CD4-positive, alpha-beta T cell treated with Interleukin-17A for 1 hour (primary cell): ENCODE measurements at regions not wholly inside any gene's neighbourhood (a gene's known extent, or its start where the extent isn't known, plus 50 kb on each side); places are given as distances from the start of the nearest gene placed in this dataset.

Source experiments
- DNase-seq: peaks from one replicate; pipeline ENCODE4 v3.0.0-alpha.2; 2020

DNA sequence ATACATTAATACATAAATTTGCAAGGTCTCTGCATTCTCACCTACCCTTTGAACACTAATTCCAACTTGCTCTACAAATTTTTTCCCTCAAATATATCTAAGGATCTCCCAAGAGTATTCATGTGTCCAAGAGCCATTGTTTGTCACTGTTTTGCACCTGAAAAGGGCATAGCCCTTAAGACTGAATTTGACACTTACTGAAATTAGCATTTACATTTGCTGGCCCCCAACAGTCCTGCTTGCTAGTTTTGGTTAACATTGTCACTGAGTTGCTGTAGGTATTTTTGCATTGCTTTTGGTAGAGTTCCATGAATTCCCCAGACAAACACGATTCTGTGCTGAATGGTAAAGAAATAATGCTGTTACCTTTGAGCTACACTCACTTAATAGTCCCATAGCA lies 57.3 kb downstream of the KCNA4 start:
- DNase-seq, result no peak

GRCh38 chr11:29957431-29957830 lies 59.4 kb downstream of the KCNA4 start:
- no peak for DNase-seq

DNA sequence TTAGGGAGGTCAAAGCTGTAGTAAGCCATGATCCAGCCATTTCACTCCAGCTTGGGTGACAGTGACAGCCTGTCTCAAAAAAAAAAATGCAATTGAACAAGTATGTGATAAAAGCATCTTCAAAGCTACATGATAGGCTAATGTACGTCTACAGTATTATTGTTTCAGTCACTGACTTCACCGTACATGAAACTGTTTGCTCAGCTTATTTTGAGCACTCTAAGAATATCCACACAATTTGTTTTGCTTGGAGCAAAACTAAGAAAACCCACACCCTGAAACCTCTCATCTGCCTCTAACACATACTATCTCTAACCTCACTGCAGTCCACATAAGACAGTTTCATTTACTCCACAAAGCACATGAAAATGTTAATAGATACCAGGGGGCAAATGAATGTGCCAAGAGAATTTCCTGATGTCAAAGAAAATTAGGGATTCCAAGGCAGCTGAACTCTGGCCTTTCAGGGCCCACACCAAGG lies 60.7 kb downstream of the KCNA4 start:
- DNase-seq, result no peak

GRCh38 chr11:29943347-29943746 lies 73.5 kb downstream of the KCNA4 start:
- no peak for DNase-seq

DNA sequence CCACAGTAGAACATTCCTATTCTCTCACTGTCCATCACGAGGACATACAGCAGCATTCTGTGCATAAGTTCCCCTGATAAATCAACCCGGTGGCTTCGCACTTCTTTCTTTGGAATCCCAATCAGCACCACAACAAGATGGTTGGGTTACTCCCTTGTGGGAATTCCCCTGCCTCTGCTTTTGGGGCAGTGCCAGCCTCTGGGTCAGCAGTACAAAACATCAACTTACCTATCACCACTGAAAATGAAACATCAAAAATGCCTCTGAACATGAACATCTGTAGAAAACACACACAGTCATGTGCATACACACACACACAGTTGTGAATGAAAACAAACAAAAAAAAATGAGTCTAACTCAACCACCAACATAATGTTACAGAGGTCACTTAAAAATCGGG lies 79.3 kb downstream of the KCNA4 start:
- no peak for DNase-seq

DNA sequence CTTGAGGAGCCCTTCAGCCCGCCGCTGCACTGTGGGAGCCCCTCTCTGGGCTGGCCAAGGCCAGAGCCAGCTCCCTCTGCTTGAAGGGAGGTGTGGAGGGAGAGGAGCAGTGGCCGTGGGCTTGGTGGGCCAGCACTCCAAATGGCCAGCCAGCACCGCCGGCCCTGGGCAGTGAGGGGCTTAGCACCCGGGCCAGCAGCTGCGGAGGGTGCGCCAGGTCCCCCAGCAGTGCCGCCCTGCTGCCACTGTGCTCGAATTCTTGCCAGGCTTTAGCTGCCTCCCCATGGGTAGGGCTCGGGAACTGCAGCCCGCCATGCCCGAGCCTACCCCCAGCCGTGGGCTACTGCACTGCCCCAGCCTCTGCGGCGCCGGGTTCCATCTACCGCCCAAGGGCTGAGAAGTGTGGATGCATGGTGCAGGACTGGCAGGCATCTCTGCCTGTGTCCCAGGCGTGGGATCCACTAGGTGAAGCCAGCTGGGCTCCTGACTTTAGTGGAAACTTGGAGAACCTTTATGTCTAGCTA lies 82.7 kb downstream of the KCNA4 start:
- DNase-seq, result no peak

DNA sequence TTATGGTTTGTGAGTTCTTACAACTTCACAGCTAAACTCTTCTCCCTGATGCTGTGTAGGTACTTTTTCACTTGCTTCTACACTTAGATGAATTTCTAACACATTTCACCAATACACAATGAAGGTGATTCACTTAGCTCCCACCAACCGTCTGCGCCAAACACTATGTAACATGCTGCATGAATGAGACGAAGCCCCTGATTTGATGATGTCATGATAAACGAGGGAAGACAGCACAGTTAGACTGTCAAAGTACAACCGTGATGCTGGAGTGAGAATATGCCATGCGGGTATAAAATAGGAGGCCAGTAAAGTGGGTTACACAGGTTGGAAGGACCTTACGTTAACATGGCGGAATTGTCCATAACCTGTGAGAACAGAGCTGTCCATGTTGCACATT lies 100.8 kb downstream of the KCNA4 start:
- no peak for DNase-seq

- DNase-seq, result no peak
Measured at GRCh38 chr11:29914203-29914930, 102.5 kb downstream of the KCNA4 start.

GRCh38 chr11:29913352-29913751 lies 103.5 kb downstream of the KCNA4 start:
- no peak for DNase-seq

DNA sequence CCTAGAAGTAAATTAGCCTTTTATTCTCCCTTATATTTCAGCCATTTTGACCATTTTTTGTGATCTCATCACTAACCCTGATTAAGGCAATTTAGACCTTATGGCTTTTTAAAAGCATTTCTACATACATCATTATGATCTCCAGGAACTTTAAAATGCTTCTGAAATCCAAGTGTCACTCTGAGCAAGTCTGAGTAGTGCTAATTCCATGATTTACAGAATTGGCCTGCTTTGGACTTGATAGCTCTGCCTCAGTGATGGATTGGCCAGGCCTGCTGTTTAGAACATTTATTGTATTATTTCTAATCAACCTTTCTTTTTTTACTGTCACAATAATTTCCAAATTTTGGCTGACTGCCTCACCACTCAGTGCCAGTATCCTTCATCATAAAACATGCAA lies 116.4 kb downstream of the KCNA4 start:
- no peak for DNase-seq

DNA sequence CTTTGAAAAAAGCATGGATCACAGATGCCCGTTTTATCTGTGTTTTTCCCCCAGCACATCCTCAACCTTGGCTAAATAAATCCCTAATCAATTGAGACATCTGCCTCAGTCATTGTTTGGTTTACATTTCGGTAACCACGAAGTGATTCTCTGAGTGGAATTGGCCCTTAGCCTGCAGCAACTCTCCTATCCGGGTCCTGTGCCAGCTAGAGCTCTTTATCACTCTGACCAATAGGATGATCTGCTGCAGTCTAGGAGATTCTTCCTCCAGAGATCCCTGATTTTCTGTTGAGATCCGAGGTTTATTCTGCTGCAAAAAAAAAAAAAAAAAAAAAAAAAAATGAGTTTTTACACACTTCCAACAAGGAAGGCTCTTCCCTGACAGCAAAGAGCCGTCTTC lies 137.3 kb downstream of the KCNA4 start:
- no peak for DNase-seq

DNA sequence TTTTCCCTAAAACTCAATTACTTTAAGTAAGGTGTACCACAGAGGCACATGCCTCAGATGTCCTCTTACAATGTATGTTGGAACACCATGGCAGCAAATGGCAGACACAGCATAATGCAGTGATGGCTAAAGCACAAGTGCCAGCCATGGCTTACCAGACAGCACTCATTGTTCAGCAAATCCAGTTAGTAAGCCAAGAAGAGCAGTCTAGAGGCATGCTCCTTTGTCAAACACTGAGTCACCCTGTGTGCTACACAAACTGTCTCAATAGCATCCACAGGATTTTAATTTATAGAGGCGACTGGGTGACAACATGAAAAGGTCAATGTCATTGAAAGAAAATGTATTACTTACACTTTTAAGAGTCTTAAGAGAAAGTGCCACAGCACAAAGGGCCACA lies 140.6 kb downstream of the KCNA4 start:
- no peak for DNase-seq

- DNase-seq, result no peak
Measured at GRCh38 chr11:29847219-29847618, 169.6 kb downstream of the KCNA4 start.

DNA sequence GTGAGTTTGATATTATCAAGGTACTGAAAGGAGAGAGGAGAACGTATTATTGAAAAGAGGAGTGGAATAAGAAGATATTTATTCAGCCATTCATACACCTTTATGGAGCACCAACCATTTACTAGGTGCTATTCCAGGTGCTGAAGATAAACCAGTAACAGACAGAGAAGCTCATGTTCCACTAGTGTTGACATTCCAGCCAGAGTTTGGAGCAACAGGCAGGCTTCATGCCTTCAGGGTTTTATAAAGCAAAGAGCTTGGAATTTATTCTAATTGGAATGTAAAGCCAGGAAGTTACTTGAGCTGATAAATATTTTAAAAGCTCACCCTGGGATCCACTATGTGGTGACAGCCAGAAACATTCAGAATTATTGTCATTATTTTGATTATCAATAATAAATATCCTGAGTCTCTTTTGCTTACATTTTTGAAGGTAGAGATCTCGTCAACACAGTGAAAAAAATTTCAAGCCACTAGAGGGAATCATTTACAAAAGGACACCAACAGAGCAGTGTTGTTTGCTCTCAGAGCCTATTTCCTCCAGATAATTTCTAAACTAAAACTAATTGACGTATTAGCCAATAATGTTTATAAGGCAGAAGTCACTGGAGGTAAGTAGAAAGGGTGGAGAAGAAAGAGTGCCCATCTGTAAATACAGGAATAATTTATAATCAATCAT lies 172.0 kb downstream of the KCNA4 start:
- DNase-seq, result no peak

GRCh38 chr11:29844031-29844430 lies 172.8 kb downstream of the KCNA4 start:
- no peak for DNase-seq

GRCh38 chr11:29842061-29842460 lies 174.8 kb downstream of the KCNA4 start:
- DNase-seq, result no peak

- no peak for DNase-seq
Measured at GRCh38 chr11:29826878-29827277, 190.0 kb downstream of the KCNA4 start.

GRCh38 chr11:29816359-29816758 lies 200.5 kb downstream of the KCNA4 start:
- no peak for DNase-seq

- DNase-seq, result no peak
Measured at GRCh38 chr11:29809121-29809520, 207.7 kb downstream of the KCNA4 start.

GRCh38 chr11:29802522-29802921 lies 214.3 kb downstream of the KCNA4 start:
- DNase-seq, result no peak

- no peak for DNase-seq
Measured at GRCh38 chr11:29801561-29801960, 215.3 kb downstream of the KCNA4 start.

- DNase-seq, result no peak
Measured at GRCh38 chr11:29786092-29786491, 230.7 kb downstream of the KCNA4 start.

DNA sequence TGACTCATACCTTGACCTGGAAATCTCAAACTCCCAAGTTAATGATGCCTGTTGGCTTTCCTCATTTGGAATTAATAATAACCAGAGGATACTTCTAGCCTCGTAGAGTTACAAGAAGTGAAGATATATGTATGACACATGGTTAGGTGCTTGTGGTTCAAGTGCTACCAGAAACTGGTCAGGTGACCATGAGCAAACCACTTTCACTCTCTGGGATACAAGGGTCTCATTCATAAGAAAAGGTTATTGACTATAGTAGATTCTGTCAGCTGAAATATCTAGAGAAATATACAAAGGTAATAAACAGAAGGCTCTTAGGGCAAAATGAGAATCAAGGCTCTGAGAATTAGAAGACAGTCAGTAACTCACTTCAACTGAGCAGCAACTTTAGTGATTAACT lies 233.3 kb downstream of the KCNA4 start:
- DNase-seq, result no peak

- no peak for DNase-seq
Measured at GRCh38 chr11:29782447-29782846, 234.4 kb downstream of the KCNA4 start.
